Spleen (tissue), 11 donors: ENCODE measurements at regions not wholly inside any gene's neighbourhood (a gene's known extent, or its start where the extent isn't known, plus 50 kb on each side); places are given as distances from the start of the nearest gene placed in this dataset.

Source experiments
- DNase-seq: peaks from one replicate; pipeline ENCODE4 v3.0.0-alpha.2; 2020
- H3K27ac ChIP-seq, 8 donors: fragments of 200-600 bp; sonication (generic) in 7 of 8; 1 replicate in 4 of 8; 2 replicates in 4 of 8; pipeline versions ENCODE4 v1.5.0 to v1.8.0; 2016 to 2021; ENCODE audit warnings: inconsistent platforms in 4 of 8, mild to moderate bottlenecking in 4 of 8, moderate library complexity in 1 of 8
- H3K27me3 ChIP-seq, 7 donors: fragments of 200-600 bp; sonication (generic) in 6 of 7; replicated peaks in 1 of 7; 1 replicate in 4 of 7; 2 replicates in 3 of 7; pipeline versions ENCODE4 v1.5.0 to v1.8.0; 2016 to 2021; ENCODE audit warnings: inconsistent platforms in 3 of 7, mild to moderate bottlenecking in 1 of 7
- H3K36me3 ChIP-seq, 6 donors: fragments of 200-600 bp; sonication (generic) in 5 of 6; 1 replicate in 4 of 6; 2 replicates in 2 of 6; pipeline versions ENCODE4 v1.5.0 to v1.8.0; 2016 to 2021; ENCODE audit warnings: inconsistent platforms in 2 of 6
- H3K4me1 ChIP-seq, 6 donors: fragments of 200-600 bp; sonication (generic) in 5 of 6; 1 replicate in 3 of 6; 2 replicates in 3 of 6; pipeline versions ENCODE4 v1.5.0 to v1.8.0; 2016 to 2021; ENCODE audit warnings: inconsistent platforms in 3 of 6
- H3K4me3 ChIP-seq, 8 donors: fragments of 200-600 bp; sonication (generic) in 7 of 8; 1 replicate in 4 of 8; 2 replicates in 4 of 8; pipeline versions ENCODE4 v1.5.0 to v1.8.0; 2016 to 2021; ENCODE audit warnings: inconsistent platforms in 4 of 8, mild to moderate bottlenecking in 4 of 8, moderate library complexity in 2 of 8
- H3K9me3 ChIP-seq, 8 donors: fragments of 200-600 bp; sonication (generic) in 7 of 8; 1 replicate in 4 of 8; 2 replicates in 4 of 8; pipeline versions ENCODE4 v1.5.0 to v1.8.0; 2016 to 2021; ENCODE audit warnings: inconsistent platforms in 4 of 8
- POLR2A ChIP-seq, 3 donors: fragments of 450-650 bp; IDR thresholded peaks; one replicate each; pipeline ENCODE4 v1.5.1; 2017; ENCODE audit warnings: antibody characterized with exemption in 3 of 3, mild to moderate bottlenecking in 1 of 3
- POLR2AphosphoS5 ChIP-seq, 3 donors: sonication (generic); formaldehyde crosslinking; IDR thresholded peaks; one replicate each; pipeline ENCODE4 v1.5.1; 2017; ENCODE audit warnings: antibody characterized with exemption in 3 of 3
- WGBS, 5 donors: extraction: QIAGEN DNeasy Blood & Tissue Kit in 3 of 5; methylation state at CpG; one replicate each; pipeline versions ENCODE4 v1.1.5 to v1.1.7; 2013 to 2018; 5-methylcytosine and 5-hydroxymethylcytosine counted together
- intact Hi-C: fragments of 100-400 bp; cut with DNase I; formaldehyde crosslinking; loops from one replicate; pipeline ENCODE4 v1.15.0; 2023; ENCODE audit warnings: low total_unique reads
- TF ChIP-seq, protein P1 (sequence below), 11 experiments: fragments of 200-600 bp in 7 of 11; fragments of 450-650 bp in 4 of 11; sonication (generic) in 4 of 11; IDR thresholded peaks in 8 of 11; conservative IDR thresholded peaks in 3 of 11; 1 replicate in 7 of 11; 2 replicates in 4 of 11; pipeline versions ENCODE4 v1.4.0 to v1.8.0; 2016 to 2021; ENCODE audit warnings: antibody characterized with exemption in 11 of 11, inconsistent platforms in 4 of 11, mild to moderate bottlenecking in 1 of 11
- donor health status: healthy with polysubstance abuse.
- donor health status: DM: no; HTN: no; CAD: no; lungs with moderate emphysema.
- donor health status: DM: no; HTN: no; CAD: no.
- donor health status: Bipolar disorder and iron deficiency.
- donor health status: healthy.
- donor health status: DM: no; HTN: no; CAD: no.
- donor health status: DM: yes; HTN: yes; CAD: no.

DNA sequence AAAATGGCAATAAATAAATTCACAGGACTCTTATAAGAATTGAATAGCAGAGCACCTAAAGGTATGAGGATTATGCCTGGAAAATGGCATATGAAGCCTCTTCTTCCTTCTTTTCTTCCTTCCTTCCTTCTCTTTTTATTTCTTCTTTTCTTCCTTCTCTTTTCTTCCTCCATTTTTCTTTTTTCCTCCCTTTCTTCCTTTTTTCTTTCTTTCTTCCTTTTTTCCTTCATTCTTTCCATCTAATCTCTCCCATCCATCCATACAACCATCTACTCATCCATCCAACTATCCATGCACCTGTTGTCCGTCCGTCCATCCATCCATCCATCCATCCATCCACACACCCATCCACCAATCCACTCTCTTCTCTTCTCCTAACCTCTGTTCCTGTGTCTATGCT lies 173.8 kb downstream of the TBX5 start:
- TF ChIP-seq POLR2AphosphoS5 (IDR thresholded peaks at IDR 0.05) (no peak), POLR2A (IDR thresholded peaks at IDR 0.05) (no peak)
- TF ChIP-seq, protein P1, sequence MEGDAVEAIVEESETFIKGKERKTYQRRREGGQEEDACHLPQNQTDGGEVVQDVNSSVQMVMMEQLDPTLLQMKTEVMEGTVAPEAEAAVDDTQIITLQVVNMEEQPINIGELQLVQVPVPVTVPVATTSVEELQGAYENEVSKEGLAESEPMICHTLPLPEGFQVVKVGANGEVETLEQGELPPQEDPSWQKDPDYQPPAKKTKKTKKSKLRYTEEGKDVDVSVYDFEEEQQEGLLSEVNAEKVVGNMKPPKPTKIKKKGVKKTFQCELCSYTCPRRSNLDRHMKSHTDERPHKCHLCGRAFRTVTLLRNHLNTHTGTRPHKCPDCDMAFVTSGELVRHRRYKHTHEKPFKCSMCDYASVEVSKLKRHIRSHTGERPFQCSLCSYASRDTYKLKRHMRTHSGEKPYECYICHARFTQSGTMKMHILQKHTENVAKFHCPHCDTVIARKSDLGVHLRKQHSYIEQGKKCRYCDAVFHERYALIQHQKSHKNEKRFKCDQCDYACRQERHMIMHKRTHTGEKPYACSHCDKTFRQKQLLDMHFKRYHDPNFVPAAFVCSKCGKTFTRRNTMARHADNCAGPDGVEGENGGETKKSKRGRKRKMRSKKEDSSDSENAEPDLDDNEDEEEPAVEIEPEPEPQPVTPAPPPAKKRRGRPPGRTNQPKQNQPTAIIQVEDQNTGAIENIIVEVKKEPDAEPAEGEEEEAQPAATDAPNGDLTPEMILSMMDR (IDR thresholded peaks at IDR 0.05 in 8 of 11, conservative IDR thresholded peaks at IDR 0.05 in 3 of 11): no peak
- no peak for DNase-seq
- no peak overlapping the region for H3K27ac ChIP-seq
- intact Hi-C loops: no loop called here
- WGBS, 5 donors: 89 to 100% (median 97%) methylated on average over 2 of the region's 2 CpGs
- H3K9me3 ChIP-seq: peaks cover 0 to 12% (median 2%) of the 10 kb centered on the region in 8 donors
- H3K4me3 ChIP-seq: no peak overlapping the region
- H3K27me3 ChIP-seq: peaks cover 0 to 32% (median 0%) of the 10 kb centered on the region in 7 donors
- H3K4me1 ChIP-seq: no peaks in the 10 kb centered on the region
- H3K36me3 ChIP-seq: no peaks in the 10 kb centered on the region

- Histone ChIP-seq H3K9me3 (peaks cover 0 to 12% (median 2%) of the 10 kb centered on the region in 8 donors), H3K4me1 (no peaks in the 10 kb centered on the region), H3K4me3 (no peak overlapping the region), H3K36me3 (no peaks in the 10 kb centered on the region), H3K27me3 (peaks cover 0 to 41% (median 0%) of the 10 kb centered on the region in 7 donors), H3K27ac (no peak overlapping the region)
- 60 to 78% (median 67%) methylated on average over 1 of the region's 1 CpG for WGBS, 5 donors
- TF ChIP-seq POLR2AphosphoS5 (IDR thresholded peaks at IDR 0.05) (no peak), POLR2A (IDR thresholded peaks at IDR 0.05) (no peak)
- TF ChIP-seq, protein P1 (IDR thresholded peaks at IDR 0.05 in 8 of 11, conservative IDR thresholded peaks at IDR 0.05 in 3 of 11): no peak
- DNase-seq: no peak
- intact Hi-C loops: no loop called here
Measured at GRCh38 chr12:114229150-114229549, 176.8 kb downstream of the TBX5 start.

DNA sequence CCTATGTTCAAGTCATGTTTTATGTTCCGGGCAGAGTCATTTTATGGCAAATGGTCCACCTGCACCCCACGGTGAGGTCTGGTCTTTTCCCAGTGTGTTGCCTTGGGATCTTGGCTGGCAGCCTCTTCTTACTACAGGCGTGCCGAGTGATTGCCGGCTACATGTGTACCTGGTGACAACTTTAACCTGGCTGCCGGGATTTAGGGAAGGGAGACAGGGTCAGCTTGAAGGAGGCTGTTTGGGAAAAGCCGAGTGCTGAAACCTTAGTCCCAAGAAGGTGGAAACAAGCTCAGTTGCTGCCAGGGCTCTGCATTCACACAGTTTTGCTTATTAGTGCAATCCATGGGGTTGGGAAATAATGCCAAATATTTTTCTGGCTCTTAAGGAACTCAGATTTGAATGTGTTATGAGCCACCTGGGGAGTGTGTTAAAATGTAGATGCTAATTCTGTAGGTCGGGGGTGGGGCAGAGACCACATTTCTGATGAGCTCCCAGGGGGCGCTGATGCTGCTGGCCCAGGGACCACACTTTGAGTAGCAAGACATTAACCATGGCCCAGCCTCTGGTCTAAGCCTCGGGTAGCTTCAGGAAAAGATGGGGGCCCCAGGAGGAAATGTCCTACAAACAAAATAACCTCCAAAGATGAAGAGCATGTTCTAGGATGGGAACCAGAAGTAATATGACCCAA lies 179.6 kb downstream of the TBX5 start:
- no peaks in the 10 kb centered on the region for H3K36me3 ChIP-seq
- no peak overlapping the region for H3K27ac ChIP-seq
- H3K4me1 ChIP-seq: no peaks in the 10 kb centered on the region
- DNase-seq: no peak
- H3K4me3 ChIP-seq: no peak overlapping the region
- WGBS, 5 donors: 55 to 61% (median 58%) methylated on average over 10 of the region's 10 CpGs
- peaks cover 0 to 12% (median 2%) of the 10 kb centered on the region in 8 donors for H3K9me3 ChIP-seq
- TF ChIP-seq POLR2AphosphoS5 (IDR thresholded peaks at IDR 0.05): no peak
- TF ChIP-seq POLR2A (IDR thresholded peaks at IDR 0.05): no peak
- TF ChIP-seq, protein P1 (IDR thresholded peaks at IDR 0.05 in 8 of 11, conservative IDR thresholded peaks at IDR 0.05 in 3 of 11): no peak
- peaks cover 0 to 43% (median 0%) of the 10 kb centered on the region in 7 donors for H3K27me3 ChIP-seq
- intact Hi-C loops: no loop called here

GRCh38 chr12:114221957-114222630 lies 183.8 kb downstream of the TBX5 start:
- Histone ChIP-seq H3K4me1 (no peaks in the 10 kb centered on the region), H3K36me3 (no peaks in the 10 kb centered on the region), H3K27me3 (peaks cover 0 to 53% (median 0%) of the 10 kb centered on the region in 7 donors), H3K9me3 (peaks cover 0 to 4% (median 0%) of the 10 kb centered on the region in 8 donors), H3K4me3 (no peak overlapping the region), H3K27ac (no peak overlapping the region)
- TF ChIP-seq POLR2AphosphoS5 (IDR thresholded peaks at IDR 0.05) (no peak), POLR2A (IDR thresholded peaks at IDR 0.05) (no peak)
- TF ChIP-seq, protein P1 (IDR thresholded peaks at IDR 0.05 in 8 of 11, conservative IDR thresholded peaks at IDR 0.05 in 3 of 11): no peak
- no peak for DNase-seq
- intact Hi-C loops: no loop called here
